ENCODE measurements at regions not wholly inside any gene's neighbourhood (a gene's known extent, or its start where the extent isn't known, plus 50 kb on each side); places are given as distances from the start of the nearest gene placed in this dataset.

GRCh38 chr7:94217766-94218165, 176.9 kb upstream of the COL1A2 start:
- Histone ChIP-seq H3K9me3 (replicated peaks in 1 of 2; ENCODE audit: control insufficient read depth in 1 of 2, insufficient read depth in 1 of 2, low read length in 2 of 2) (no peaks in the 10 kb centered on the region), H3K4me2 (replicated peaks; ENCODE audit: extremely low read depth, low read length, poor library complexity, severe bottlenecking) (no peak overlapping the region), H4K20me1 (ENCODE audit: insufficient read depth, low read length) (no peaks in the 10 kb centered on the region), H3K9ac (ENCODE audit: insufficient read depth, low read length, poor library complexity, severe bottlenecking) (no peak overlapping the region), H3K4me1 (ENCODE audit: control insufficient read depth in 1 of 2, insufficient read depth in 2 of 2, low read length in 2 of 2) (no peaks in the 10 kb centered on the region), H3K4me3 (replicated peaks in 1 of 3; ENCODE audit: low read depth in 2 of 3, low read length in 3 of 3) (no peak overlapping the region), H3K27ac (ENCODE audit: low read depth in 1 of 2, low read length in 2 of 2) (no peak overlapping the region), H3K36me3 (replicated peaks in 1 of 2; ENCODE audit: control insufficient read depth in 1 of 2, insufficient read depth in 2 of 2, low read length in 2 of 2) (no peaks in the 10 kb centered on the region), H3K27me3 (ENCODE audit: control insufficient read depth in 2 of 2, insufficient read depth in 2 of 2, low read length in 2 of 2) (no peaks in the 10 kb centered on the region), H3K79me2 (ENCODE audit: insufficient read depth, low read length) (no peaks in the 10 kb centered on the region), H2AFZ (ENCODE audit: insufficient read depth, low read depth, low read length, poor library complexity, severe bottlenecking) (no peak overlapping the region)
- Mint-ChIP-seq H3K27ac (no peak overlapping the region), H3K4me1 (no peaks in the 10 kb centered on the region), H3K9me3 (peaks cover 0 to 7% (median 0%) of the 10 kb centered on the region in 7 donors), H3K4me3 (no peak overlapping the region), H3K36me3 (no peaks in the 10 kb centered on the region), H3K27me3 (ENCODE audit: low read depth in 3 of 3) (peaks cover 0 to 2% (median 2%) of the 10 kb centered on the region in 3 donors)
- no peak for DNase-seq
- TF ChIP-seq, protein P1, sequence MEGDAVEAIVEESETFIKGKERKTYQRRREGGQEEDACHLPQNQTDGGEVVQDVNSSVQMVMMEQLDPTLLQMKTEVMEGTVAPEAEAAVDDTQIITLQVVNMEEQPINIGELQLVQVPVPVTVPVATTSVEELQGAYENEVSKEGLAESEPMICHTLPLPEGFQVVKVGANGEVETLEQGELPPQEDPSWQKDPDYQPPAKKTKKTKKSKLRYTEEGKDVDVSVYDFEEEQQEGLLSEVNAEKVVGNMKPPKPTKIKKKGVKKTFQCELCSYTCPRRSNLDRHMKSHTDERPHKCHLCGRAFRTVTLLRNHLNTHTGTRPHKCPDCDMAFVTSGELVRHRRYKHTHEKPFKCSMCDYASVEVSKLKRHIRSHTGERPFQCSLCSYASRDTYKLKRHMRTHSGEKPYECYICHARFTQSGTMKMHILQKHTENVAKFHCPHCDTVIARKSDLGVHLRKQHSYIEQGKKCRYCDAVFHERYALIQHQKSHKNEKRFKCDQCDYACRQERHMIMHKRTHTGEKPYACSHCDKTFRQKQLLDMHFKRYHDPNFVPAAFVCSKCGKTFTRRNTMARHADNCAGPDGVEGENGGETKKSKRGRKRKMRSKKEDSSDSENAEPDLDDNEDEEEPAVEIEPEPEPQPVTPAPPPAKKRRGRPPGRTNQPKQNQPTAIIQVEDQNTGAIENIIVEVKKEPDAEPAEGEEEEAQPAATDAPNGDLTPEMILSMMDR (IDR thresholded peaks at IDR 0.05) = no peak
- no CpG with 5 or more reads among the region's 2 CpGs for WGBS (ENCODE audit: insufficient coverage)
- intact Hi-C loops (cut with micrococcal nuclease) = no loop called here

DNA sequence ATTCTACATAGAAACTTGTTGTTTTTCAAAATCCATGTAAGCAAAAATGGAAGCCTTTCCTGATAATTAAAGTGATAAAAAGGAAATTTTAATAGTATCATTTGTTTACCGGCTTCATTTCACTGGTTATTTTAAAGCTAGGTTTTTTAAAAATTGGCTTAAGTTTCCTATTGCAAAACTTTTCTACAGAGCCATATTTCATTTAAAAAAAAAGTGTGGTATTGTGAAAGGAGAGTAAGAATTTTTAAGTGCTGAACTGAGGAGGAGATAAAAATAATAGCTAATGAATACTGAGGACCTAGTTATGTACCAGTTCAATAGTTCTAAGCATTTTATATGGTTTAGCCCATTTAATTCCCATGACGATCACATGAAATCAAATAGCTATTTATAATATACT, 172.2 kb upstream of the COL1A2 start:
- TF ChIP-seq, protein P1 (IDR thresholded peaks at IDR 0.05) = no peak
- intact Hi-C loops (cut with micrococcal nuclease) = no loop called here
- Histone ChIP-seq H2AFZ (ENCODE audit: insufficient read depth, low read depth, low read length, poor library complexity, severe bottlenecking) (no peak overlapping the region), H3K27ac (ENCODE audit: low read depth in 1 of 2, low read length in 2 of 2) (no peak overlapping the region), H3K4me3 (replicated peaks in 1 of 3; ENCODE audit: low read depth in 2 of 3, low read length in 3 of 3) (no peak overlapping the region), H3K9ac (ENCODE audit: insufficient read depth, low read length, poor library complexity, severe bottlenecking) (no peak overlapping the region), H3K9me3 (replicated peaks in 1 of 2; ENCODE audit: control insufficient read depth in 1 of 2, insufficient read depth in 1 of 2, low read length in 2 of 2) (no peaks in the 10 kb centered on the region), H3K79me2 (ENCODE audit: insufficient read depth, low read length) (no peaks in the 10 kb centered on the region), H4K20me1 (ENCODE audit: insufficient read depth, low read length) (no peaks in the 10 kb centered on the region), H3K4me2 (replicated peaks; ENCODE audit: extremely low read depth, low read length, poor library complexity, severe bottlenecking) (no peak overlapping the region), H3K27me3 (ENCODE audit: control insufficient read depth in 2 of 2, insufficient read depth in 2 of 2, low read length in 2 of 2) (no peaks in the 10 kb centered on the region), H3K36me3 (replicated peaks in 1 of 2; ENCODE audit: control insufficient read depth in 1 of 2, insufficient read depth in 2 of 2, low read length in 2 of 2) (no peaks in the 10 kb centered on the region), H3K4me1 (ENCODE audit: control insufficient read depth in 1 of 2, insufficient read depth in 2 of 2, low read length in 2 of 2) (no peaks in the 10 kb centered on the region)
- H3K27me3 Mint-ChIP-seq (ENCODE audit: low read depth in 3 of 3) = no peaks in the 10 kb centered on the region
- no CpG with 5 or more reads among the region's 2 CpGs for WGBS (ENCODE audit: insufficient coverage)
- H3K4me3 Mint-ChIP-seq = no peak overlapping the region
- no peaks in the 10 kb centered on the region for H3K36me3 Mint-ChIP-seq
- no peak overlapping the region for H3K27ac Mint-ChIP-seq
- no peaks in the 10 kb centered on the region for H3K4me1 Mint-ChIP-seq
- peaks cover 0 to 7% (median 0%) of the 10 kb centered on the region in 7 donors for H3K9me3 Mint-ChIP-seq
- DNase-seq = no peak

All from CD14-positive monocyte (primary cell).